ENCODE measurements at regions not wholly inside any gene's neighbourhood (a gene's known extent, or its start where the extent isn't known, plus 50 kb on each side); places are given as distances from the start of the nearest gene placed in this dataset.
A peak's percentile ranks its signal among the peaks of the same experiment; 100 is the strongest.

DNA sequence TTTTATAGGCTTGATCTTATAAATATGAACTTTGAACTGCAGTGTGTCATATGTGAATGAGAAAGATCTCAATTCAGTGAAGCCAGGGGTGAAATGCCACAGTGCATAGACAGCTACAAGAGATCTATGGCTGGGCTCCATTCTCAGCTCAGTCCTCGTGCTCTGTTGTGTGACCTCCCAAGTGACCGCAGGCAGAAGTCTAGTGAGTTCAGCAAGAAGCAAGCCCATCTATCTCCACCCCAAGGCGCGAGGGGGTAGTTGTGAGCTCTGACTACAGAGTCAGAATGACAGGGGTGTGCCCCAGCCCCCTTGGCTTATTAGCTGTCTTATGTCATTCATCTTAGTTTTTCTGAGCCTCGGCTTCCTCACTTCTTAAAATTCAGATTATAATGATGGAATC, 378.3 kb downstream of the FBXW7 start:
- DNase-seq = no peak

DNA sequence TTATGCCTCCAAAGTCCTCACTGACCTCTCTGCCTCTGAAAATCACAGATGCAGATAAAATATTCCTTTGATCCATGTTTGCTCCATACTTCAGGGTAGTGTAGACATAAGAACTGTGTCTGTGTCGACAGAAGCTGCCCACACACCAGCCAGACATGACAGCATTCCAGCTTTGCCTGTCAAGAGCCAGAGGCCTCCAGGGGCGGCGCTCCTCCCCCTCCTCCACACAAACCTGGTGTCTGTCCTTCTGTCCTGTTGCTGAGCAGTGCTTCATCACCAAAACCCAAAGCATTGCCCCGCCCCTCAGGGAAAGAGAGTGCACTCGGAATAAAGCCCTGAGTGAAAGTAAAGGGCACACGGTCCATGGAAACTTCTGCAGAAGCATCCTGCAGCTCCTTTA, 379.4 kb downstream of the FBXW7 start:
- no peak for DNase-seq

DNA sequence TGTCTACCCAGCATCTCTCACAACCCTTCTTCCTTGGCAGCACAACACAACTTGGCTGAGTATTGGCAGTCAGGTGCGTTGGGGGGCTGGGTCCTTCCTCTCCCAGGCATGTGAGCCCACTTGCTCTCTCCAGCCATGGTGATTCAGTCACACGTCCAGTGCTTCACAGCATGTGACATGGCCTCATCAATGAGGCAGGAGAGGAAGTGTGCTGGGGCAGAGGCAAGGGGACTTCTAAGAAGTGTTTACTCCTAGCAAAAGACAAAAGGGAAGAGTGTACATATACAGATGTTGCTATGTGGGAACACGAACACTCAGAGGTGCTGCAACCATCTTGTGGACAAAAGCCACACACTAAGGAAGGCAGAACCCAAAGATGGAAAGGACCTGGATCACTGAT, 380.8 kb downstream of the FBXW7 start:
- no peak for DNase-seq

DNA sequence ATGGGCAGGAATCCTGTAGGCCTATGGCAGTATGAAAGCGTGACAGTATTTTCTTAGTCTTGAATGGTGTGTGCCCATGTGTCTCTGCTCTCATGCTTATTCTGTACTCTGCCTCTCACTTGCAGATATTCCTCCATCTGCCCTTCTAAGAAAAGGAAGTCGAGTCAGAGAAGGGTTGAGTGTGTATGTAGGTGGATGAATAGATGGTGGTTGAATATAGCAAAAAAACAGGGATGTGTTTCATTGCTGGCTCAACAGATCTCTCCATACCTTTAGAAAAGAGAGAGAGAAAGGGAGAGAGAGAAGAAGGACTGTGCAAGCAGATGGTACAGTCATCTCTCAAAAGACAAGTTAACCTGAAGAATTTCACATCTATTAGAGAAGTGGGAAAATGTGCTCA, 381.5 kb downstream of the FBXW7 start:
- DNase-seq = no peak

DNA sequence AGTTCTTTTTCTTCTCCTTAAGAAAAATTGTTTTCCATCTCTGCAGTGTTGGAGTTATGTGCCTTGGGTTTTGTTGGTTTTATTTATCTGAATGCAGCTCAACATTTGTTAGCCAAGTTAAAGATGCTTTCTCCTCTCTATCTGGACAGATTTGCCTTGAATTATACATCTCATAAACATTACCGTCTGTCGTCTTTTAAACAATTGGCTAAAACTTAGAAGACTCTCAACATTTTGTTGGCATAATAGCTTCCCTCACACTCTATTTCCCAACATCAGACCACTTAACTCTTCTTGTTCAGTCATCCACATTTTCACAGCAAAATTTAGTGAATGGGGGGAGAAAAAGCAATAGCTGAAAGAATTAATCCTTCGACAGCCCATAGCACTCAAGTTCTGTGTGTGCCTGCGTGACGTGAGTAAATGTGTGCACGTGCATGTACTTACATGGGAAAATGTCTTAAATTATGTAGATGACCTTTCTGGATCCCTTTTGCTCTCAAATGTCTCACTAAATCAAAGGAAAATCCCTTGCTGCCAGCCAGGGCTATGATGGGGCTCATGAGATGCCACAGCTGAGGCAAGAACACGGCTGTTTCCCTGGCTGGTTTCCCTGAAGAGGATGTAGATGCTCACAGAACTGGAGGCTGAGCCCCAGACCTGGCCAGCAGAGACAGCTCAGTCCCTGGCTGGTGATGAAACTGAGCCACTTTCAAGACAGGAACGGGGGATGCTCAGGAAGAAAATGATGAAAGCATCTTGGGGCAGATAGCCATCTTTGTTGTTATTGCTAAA, 382.2 kb downstream of the FBXW7 start:
- no peak for DNase-seq

DNA sequence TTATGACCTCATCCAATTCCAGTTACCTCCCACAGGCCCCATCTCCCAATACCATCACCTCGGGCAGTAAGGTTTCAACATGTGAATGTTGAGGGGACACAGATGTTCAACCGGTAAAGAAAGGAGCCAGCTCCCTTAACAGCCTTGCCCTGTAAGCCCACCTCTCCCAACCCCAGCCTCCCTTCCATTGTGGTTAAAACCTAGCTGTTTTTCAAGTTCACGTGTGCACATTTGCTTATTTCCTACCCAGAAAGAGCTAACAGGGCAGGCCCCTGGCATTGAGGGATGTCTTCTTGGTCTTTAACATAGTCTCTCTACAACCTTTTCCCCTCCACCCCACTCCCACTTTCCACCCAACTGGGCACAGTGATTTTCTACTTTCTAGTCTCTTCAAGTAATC, 385.7 kb downstream of the FBXW7 start:
- DNase-seq = no peak

DNA sequence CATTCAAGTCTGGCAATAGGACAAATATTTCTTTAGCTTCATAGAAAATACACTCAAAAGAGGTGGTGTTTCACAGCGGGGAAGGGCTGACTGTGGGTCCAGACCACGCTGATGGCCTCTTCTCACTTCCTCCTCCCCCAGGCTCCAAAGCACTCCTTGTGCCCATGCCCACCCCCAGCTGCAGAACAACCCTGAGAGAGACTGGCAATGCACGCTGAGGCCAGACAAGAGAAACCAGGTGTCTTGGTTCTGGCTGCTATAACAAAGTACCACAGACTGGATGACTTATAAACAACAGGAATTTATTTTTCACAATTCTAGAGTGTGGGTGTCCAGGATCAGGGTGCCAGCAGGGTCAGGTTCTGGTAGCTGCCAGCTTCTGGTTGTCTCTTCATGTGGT, 386.1 kb downstream of the FBXW7 start:
- DNase-seq = no peak

DNA sequence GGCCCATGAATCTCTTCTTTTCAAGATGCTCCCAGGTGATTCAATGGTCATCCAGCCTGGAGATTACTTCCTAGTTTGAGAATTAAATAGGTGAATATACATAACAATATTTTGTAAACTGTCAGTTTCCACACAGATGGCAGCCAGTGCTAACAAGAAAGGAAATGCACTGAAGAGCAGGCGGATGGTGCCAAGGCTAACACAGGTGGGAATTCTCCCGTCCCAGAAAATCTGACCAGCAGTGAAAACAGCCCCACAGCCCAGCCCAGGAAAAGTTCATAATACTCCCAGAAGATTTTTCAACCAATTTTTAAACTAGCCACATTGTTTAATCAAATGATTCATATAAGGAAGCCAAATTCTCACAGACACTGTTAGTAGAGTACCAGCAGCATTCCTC, 387.2 kb upstream of the GATB start:
- DNase-seq = no peak

DNA sequence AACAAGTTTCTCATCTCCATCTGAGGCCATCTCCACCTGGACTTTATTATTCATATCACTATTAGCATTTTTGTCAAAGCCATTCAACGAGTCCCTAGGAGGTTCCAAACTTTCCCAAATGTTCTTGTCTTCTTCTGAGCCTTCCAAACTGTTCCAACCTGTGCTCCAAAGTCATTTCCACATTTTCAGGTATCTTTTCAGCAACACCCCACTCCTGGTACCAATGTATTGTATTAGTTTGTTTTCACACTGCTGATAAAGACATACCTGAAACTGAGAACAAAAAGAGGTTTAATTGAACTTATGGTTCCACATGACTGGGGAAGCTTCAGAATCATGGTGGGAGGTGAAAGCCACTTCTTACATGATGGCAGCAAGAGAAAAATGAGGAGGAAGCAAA, 385.4 kb upstream of the GATB start:
- DNase-seq = no peak

DNA sequence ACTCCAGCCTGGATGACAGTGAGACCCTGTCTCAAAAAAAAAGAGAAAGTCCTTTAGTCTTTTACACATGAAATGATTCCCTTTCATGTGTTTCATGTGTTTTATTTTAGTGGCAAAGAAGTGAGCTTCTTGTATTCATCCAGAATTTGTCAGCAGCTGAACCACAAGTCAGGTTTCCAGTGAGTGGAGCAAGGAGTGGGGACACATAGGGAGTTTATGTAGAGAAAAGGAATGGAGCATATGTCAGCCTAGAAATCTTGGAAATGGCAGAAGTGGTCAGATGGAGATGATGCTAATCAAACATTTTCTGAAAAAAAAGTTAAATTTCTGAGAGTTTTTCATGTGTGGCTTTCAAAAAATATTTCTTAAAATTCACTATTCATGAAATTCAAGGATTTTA, 383.0 kb upstream of the GATB start:
- no peak for DNase-seq

DNA sequence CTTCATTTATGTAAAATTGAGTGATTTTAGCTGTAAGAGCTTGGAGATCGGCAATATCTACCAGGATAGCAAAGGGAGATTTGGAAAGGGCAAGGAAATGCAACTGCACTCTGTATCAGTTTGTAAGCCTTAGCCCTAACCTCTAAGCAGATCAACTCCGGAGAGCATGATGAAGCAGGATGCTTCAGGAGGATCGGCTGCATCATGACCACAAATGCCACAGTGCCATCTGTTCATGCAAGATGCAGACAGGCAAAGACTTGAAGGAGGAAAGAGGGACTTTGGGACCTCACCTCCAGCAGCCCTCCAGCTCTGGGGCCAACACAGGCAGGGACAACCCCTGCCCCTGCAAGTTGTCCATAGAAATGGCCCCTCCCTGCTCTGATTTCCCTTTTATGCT, 377.6 kb upstream of the GATB start:
- no peak for DNase-seq

DNA sequence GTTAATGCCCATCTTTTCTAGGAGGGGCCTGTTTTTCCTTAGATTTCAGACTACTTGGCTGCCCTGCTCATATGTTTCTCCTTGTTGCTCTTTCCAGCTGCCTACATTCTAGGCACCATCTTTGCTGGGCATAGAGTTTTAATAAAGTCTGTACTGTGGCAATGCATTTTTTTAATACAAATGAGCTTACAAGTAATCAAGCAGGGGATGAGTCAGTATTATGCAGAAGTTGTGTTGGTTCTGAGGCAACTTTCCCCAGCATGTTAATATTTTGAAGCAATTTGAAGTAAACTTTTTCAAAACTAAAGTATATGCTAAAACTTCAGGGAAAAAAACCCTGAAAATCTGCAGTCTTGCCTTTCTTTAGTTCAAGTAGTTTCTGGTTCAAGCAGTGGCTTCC, 372.0 kb upstream of the GATB start:
- no peak for DNase-seq

DNA sequence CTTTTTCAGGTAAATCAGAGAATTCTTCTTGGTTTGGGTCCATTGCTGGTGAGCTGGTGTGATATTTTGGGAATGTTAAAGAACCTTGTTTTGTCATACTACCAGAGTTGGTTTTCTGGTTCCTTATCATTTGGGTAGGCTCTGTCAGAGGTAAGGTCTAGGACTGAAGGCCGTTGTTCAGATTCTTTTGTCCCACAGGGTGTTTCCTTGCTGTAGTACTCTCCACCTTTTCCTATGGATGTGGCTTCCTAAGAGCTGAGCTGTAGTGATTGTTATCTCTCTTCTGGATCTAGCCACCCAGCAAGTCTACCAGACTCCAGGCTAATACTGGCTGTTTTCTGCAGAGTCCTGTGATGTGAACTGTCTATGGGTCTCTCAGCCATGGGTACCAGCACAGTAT, 367.5 kb upstream of the GATB start:
- DNase-seq = no peak

DNA sequence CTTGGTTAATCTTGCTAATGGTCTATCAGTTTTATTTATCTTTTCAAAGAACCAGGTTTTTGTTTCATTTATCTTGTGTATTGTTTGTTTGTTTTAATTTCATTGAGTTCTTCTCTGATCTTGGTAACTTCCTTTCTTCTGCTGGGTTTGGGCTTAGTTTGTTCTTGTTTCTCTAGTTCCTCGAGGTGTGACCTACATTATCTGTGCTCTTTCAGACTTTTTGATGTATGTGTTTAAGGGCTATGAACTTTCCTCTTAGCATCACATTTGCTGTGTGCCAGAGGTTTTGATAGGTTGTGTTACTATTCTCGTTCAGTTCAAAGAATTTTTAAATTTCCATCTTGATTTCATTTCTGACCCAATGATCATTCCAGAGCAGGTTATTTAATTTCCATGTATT, 365.4 kb upstream of the GATB start:
- DNase-seq = no peak

DNA sequence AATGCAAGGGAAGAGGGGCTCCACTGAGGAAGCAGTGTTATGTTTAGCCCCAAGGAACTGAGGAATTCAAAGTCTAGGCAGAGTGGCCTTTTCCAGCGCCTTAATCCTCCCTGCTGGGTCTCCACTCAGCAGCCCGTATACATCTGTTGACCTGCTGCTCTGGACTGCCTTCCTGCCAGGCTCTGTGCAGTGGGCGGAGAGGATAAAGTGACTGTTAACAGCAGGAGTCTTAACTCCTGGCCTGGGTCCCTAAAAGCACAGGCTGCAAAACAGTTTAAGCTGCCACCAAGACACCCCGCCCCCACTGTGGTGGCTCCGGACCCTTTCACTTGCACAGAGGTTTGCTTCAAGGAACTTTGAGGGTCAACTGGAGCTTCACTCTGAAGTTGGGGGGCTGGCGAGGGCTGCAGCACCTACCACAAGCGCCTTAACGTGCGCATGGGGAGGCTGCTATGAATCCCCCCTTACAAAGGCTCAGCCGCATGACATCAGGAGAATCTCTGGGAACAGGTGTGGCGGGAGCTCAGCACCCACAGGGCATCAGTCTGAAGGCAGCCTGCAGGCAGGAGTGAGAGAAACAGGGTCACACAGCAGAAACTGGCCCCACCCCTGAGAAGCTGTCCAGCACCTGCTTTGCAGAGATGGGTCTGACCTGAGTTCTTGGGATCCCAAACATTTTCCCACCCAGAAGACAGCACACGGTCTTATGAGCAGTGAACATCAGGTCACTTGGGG, 358.2 kb upstream of the GATB start:
- no peak for DNase-seq

DNA sequence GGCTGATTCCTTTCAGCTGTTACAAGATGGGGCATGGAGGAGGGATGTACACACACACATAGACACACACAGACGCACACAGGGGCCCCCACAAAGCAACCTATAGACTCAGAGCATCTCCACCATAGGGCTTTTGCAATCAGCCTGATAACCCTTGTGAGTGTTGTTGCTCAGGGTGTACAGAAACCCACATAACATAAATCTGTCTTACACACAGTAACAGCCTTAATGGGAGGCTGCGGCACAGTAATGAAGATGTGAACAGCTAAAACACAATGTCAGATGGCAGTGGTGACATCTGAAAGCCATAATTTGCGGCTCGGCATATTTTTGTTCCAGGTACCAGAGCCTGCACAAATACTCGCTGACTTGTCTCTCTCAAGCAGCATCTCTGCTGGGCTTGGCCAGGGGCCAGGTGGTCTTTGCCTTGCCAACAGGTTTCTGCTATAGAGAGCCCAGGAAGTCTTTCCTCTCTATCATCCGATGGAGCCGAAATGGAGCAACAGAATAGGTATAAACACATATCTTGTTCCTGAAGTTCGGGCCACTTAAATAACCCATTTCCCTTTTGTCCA, 357.2 kb upstream of the GATB start:
- no peak for DNase-seq

DNA sequence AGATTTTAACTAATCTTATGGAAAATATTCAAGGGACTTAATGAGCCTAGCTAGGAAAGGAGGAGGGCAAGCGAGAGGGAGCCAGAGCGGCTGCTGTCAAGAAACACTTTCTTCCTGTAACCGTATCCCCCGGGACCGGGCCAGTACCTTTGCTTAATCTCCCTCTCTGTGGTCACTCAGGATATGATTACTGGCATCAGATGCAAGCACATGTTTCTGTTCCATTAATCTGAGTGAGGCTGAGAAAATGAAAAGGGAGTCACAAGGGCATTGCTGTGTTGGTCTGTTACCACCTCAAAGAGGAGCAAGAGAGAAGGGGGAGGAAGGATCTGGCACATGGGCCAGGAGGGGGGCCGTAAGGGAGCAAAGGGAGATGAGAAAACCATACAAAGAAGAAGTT, 356.7 kb upstream of the GATB start:
- no peak for DNase-seq

DNA sequence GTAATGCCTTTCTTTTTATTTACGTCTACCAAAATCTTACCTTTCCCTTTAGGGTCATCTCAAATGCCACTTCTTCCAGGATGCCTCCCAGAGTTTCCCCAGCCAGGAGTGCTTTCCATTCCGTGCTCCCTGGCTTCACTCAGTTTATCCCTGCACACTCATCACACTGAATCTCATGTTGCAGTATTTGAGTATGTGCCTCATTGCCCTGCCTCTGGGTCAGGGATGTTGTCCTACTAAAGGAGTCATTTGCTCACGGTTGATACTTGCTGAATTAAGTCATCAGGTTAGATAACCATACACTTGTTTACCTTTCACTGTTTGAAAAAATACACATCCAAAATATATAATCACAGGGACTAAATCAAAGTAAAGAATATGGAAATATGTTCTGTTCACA, 356.2 kb upstream of the GATB start:
- DNase-seq = no peak

DNA sequence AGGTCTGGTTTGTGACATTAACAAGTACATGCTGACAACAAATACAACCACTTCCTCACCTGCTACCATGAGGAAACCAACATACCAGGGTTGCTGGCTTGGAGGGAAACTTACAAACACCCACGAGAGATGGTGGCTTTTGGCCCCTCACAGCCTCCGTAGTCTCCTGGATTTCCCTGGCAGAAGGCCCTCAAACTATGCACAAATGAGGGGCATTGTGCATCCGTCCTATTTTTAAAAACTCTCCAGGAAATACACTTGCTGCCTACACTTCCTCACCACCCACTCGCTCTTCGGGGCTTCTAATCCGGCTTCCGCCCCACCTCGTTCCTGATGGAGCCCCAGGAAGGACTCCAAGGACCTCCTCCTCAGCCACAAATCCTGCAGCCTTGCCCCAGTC, 355.0 kb upstream of the GATB start:
- DNase-seq = peak; percentile 31

DNA sequence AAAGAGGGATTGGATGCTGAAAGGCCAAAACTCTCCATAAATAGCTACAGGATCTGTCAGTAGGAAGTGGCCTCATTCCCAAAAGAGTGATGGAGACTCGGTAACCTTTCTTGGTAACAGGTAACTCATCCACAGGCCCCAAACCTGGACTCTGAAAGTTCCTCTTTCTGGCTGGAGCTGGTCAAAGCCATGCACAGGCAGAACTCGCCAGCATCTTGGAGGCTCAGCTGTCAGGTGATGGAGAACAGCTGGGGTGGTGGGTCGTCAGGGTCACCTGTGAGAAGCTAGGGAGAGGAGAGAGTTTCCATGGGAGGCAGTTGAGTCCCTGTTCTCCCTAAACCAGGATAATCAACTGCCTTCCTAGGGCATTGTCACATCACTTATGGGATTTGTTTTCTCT, 354.3 kb upstream of the GATB start:
- DNase-seq = no peak

DNA sequence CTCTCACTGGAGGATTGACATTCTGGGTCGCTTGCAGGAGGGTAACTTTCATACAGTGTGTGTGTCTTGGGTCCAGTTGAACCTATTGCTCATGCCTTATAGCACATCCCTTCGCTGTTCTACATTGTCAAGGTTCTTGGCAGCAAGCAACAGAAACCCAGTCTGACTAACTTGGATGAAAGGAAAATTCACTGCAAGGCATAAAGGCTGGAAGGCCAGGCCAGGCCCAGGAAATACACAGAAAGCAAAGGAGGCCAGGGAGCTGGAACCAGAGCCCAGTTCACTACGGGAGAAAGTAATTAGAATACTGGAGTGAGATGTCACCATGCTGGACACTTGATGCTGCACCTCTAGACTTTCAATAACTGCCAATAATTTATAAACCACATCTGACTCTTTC, 353.8 kb upstream of the GATB start:
- no peak for DNase-seq

DNA sequence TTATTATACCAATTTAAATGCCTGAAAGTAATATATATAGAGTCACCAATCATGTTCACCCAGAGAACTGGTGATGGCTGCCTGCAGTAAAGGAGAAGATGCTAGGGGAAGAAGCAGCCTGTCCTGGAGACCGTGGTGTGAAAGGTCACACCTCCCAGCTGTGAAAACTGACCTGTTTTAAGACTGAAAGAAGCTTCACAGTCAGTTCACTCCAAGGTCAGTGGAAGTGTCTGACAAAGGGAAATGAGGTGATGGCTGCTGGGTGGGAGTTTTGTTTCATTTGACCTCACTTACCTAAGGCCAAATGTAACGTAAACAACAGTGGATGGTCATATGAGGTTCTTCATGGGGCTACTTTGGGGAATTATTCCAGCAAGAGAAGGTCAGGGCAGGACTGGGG, 352.1 kb upstream of the GATB start:
- DNase-seq = no peak

DNA sequence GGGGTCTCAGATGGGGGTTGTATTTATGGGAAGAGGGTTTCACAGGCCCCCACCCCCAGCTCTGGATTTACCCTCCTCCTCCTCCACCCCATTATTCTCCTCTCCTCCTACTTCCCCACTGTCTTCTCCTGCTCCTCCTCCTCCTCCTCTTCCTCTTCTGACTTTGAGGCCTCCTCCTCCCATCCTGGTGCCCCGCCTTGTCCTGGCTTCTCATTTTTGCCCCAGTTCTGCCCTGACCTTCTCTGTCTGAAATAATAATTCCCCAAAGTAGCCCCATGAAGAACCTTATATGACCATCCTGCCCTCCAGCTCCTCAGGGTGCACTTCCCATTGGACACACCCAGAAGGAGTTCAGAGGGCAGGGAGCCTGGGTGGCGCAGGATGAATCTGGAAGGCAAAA, 351.4 kb upstream of the GATB start:
- no peak for DNase-seq

DNA sequence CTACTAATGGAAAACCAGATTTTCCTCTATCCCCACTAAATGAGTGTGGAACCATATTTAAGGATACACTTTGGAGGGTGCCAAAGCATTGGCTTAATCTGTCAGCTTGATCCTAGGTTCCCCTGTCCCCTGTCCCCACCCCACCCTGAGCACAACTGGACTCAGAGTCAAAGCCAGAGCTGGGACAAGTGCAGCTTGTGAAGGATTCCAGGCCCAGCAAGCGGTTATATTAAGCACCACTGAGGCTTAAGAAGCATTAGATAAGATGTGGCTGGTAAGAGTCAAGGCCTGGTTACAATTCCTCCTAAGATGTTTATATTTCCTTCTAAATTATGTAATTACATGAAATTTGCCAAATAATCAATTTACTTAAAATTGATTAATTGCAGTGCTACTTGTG, 350.0 kb upstream of the GATB start:
- no peak for DNase-seq
